GM12891 (cell line): ENCODE measurements at regions not wholly inside any gene's neighbourhood (a gene's known extent, or its start where the extent isn't known, plus 50 kb on each side); places are given as distances from the start of the nearest gene placed in this dataset.

Experiments used
- PAX5 ChIP-seq: IDR thresholded peaks from 2 replicates; pipeline ENCODE4 v1.6.1; 2011; ENCODE audit warnings: low read length, moderate library complexity, mild to moderate bottlenecking; ENCODE audit not compliant: insufficient read depth, severe bottlenecking
- POLR2A ChIP-seq: IDR thresholded peaks from 2 replicates; pipeline ENCODE4 v1.6.1; 2011; ENCODE audit warnings: low read depth, low read length, control low read depth
- POLR2AphosphoS5 ChIP-seq: IDR thresholded peaks from 2 replicates; pipeline ENCODE4 v1.6.1; 2011; ENCODE audit warnings: low read depth, low read length, control low read depth
- POU2F2 ChIP-seq: IDR thresholded peaks from 2 replicates; pipeline ENCODE4 v1.6.1; 2011; ENCODE audit warnings: low read depth, mild to moderate bottlenecking, control low read depth, low read length, moderate library complexity
- TAF1 ChIP-seq: IDR thresholded peaks from 2 replicates; pipeline ENCODE4 v1.6.1; 2011; ENCODE audit warnings: low read depth, low read length, control low read depth

DNA sequence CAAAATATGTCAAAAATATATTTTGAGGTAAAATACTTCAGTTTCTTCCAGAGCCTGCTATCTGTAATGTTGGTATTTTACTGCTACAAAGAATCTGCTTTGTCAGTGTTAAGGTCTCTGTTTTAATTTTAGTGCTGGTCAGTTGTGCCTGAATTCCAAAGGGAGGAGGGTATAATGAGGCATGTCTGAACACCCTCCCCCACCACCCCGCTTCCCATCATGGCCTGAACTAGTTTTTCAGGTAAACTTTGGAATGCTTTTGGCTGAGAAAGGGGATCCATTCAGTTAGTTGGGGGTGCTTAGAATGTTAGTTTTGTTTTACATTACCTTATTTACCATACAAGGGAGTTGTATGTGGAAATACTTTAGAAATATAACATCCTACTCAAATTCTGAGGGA lies 158.5 kb downstream of the MID1IP1 start:
- TF ChIP-seq POLR2AphosphoS5 (no peak), TAF1 (no peak), POLR2A (no peak), POU2F2 (no peak), PAX5 (no peak)
